ENCODE measurements at regions not wholly inside any gene's neighbourhood (a gene's known extent, or its start where the extent isn't known, plus 50 kb on each side); places are given as distances from the start of the nearest gene placed in this dataset.

- Histone ChIP-seq H3K4me1 (ENCODE audit: insufficient read depth, low read length, poor library complexity, severe bottlenecking) (no peaks in the 10 kb centered on the region), H3K9me3 (ENCODE audit: low read depth, low read length, poor library complexity, severe bottlenecking) (no peaks in the 10 kb centered on the region), H3K27ac (ENCODE audit: low read depth, low read length, poor library complexity, severe bottlenecking) (no peak overlapping the region), H3K27me3 (replicated peaks; ENCODE audit: insufficient read depth, low read depth, low read length, poor library complexity) (no peaks in the 10 kb centered on the region), H3K4me3 (ENCODE audit: low read depth, low read length, poor library complexity, severe bottlenecking) (no peak overlapping the region), H3K36me3 (ENCODE audit: insufficient read depth, low read length, poor library complexity, severe bottlenecking) (no peaks in the 10 kb centered on the region)
- no peak for DNase-seq (ENCODE audit: low spot score)
- intact Hi-C loops (cut with micrococcal nuclease; ENCODE audit: unreplicated experiment): no loop called here
- BruUV-seq (replicated peaks): no TSS peak
- ChIA-PET POLR2A (ENCODE audit: low non-redundant PET) (no interaction called here), CTCF (no interaction called here)
- TF ChIP-seq EZH2 (IDR thresholded peaks at IDR 0.05; ENCODE audit: borderline replicate concordance, low read depth, low read length, poor library complexity, severe bottlenecking) (no peak), CTCF (conservative IDR thresholded peaks at IDR 0.05; ENCODE audit: low read depth, low read length) (no peak)
Measured at GRCh38 chr4:178963446-178964045, 1521.3 kb upstream of the AGA start.

- H3K9me3 ChIP-seq (ENCODE audit: low read depth, low read length, poor library complexity, severe bottlenecking): no peaks in the 10 kb centered on the region
- intact Hi-C loops (cut with micrococcal nuclease; ENCODE audit: unreplicated experiment): no loop called here
- BruUV-seq (replicated peaks): no TSS peak
- H3K4me3 ChIP-seq (ENCODE audit: low read depth, low read length, poor library complexity, severe bottlenecking): no peak overlapping the region
- H3K36me3 ChIP-seq (ENCODE audit: insufficient read depth, low read length, poor library complexity, severe bottlenecking): no peaks in the 10 kb centered on the region
- H3K27me3 ChIP-seq (replicated peaks; ENCODE audit: insufficient read depth, low read depth, low read length, poor library complexity): no peaks in the 10 kb centered on the region
- POLR2A ChIA-PET (ENCODE audit: low non-redundant PET): no interaction called here
- no peak overlapping the region for H3K27ac ChIP-seq (ENCODE audit: low read depth, low read length, poor library complexity, severe bottlenecking)
- CTCF ChIA-PET: no interaction called here
- no peaks in the 10 kb centered on the region for H3K4me1 ChIP-seq (ENCODE audit: insufficient read depth, low read length, poor library complexity, severe bottlenecking)
- TF ChIP-seq EZH2 (IDR thresholded peaks at IDR 0.05; ENCODE audit: borderline replicate concordance, low read depth, low read length, poor library complexity, severe bottlenecking) (no peak), CTCF (conservative IDR thresholded peaks at IDR 0.05; ENCODE audit: low read depth, low read length) (no peak)
- DNase-seq (ENCODE audit: low spot score): no peak
Measured at GRCh38 chr4:178966644-178967043, 1524.4 kb upstream of the AGA start.

GRCh38 chr4:178970433-178971140 lies 1528.3 kb upstream of the AGA start:
- no peaks in the 10 kb centered on the region for H3K36me3 ChIP-seq (ENCODE audit: insufficient read depth, low read length, poor library complexity, severe bottlenecking)
- no TSS peak for BruUV-seq (replicated peaks)
- no peaks in the 10 kb centered on the region for H3K4me1 ChIP-seq (ENCODE audit: insufficient read depth, low read length, poor library complexity, severe bottlenecking)
- ChIA-PET POLR2A (ENCODE audit: low non-redundant PET) (no interaction called here), CTCF (no interaction called here)
- H3K27ac ChIP-seq (ENCODE audit: low read depth, low read length, poor library complexity, severe bottlenecking): no peak overlapping the region
- TF ChIP-seq CTCF (conservative IDR thresholded peaks at IDR 0.05; ENCODE audit: low read depth, low read length): no peak
- H3K4me3 ChIP-seq (ENCODE audit: low read depth, low read length, poor library complexity, severe bottlenecking): no peak overlapping the region
- intact Hi-C loops (cut with micrococcal nuclease; ENCODE audit: unreplicated experiment): loop anchor here (10.0 kb wide), 1 partner anchor 334 kb away; no protein-coding TSS in a partner anchor
- DNase-seq (ENCODE audit: low spot score): no peak
- H3K27me3 ChIP-seq (replicated peaks; ENCODE audit: insufficient read depth, low read depth, low read length, poor library complexity): peaks cover 3% of the 10 kb centered on the region
- H3K9me3 ChIP-seq (ENCODE audit: low read depth, low read length, poor library complexity, severe bottlenecking): no peaks in the 10 kb centered on the region
